WTC11 (cell line): ENCODE measurements at regions not wholly inside any gene's neighbourhood (a gene's known extent, or its start where the extent isn't known, plus 50 kb on each side); places are given as distances from the start of the nearest gene placed in this dataset.

Experiments used
- CTCF ChIP-seq: fragments of 200-600 bp; IDR thresholded peaks from 2 replicates; pipeline ENCODE4 v1.8.0; 2022; ENCODE audit warnings: antibody characterized with exemption
- IRF2 ChIP-seq: sonication (generic); formaldehyde crosslinking; IDR thresholded peaks from 2 replicates; pipeline ENCODE4 v1.8.0; 2022; ENCODE audit warnings: low read depth, missing genetic modification reagents, borderline replicate concordance
- JUN ChIP-seq: sonication (generic); formaldehyde crosslinking; IDR thresholded peaks from 2 replicates; pipeline ENCODE4 v1.8.0; 2023; ENCODE audit warnings: mild to moderate bottlenecking, missing genetic modification reagents
- STAT6 ChIP-seq: sonication (generic); formaldehyde crosslinking; conservative IDR thresholded peaks from 2 replicates; pipeline ENCODE4 v1.8.1; 2023; ENCODE audit warnings: mild to moderate bottlenecking, low read depth, missing genetic modification reagents, moderate library complexity
- ZNF512 ChIP-seq: sonication (generic); formaldehyde crosslinking; IDR thresholded peaks from 2 replicates; pipeline ENCODE4 v1.8.1; 2022; ENCODE audit warnings: missing genetic modification reagents, borderline replicate concordance

GRCh38 chr3:40837300-40837699, 312.5 kb downstream of the ZNF621 start:
- TF ChIP-seq CTCF, result no peak
- TF ChIP-seq JUN (CRISPR knock-in tag), result no peak
- TF ChIP-seq ZNF512 (CRISPR knock-in tag), result no peak
- no peak for TF ChIP-seq IRF2
- TF ChIP-seq STAT6 (CRISPR knock-in tag), result no peak
